Sigmoid colon (tissue), 4 donors: ENCODE measurements at regions not wholly inside any gene's neighbourhood (a gene's known extent, or its start where the extent isn't known, plus 50 kb on each side); places are given as distances from the start of the nearest gene placed in this dataset.

Source experiments
- CTCF ChIP-seq, 4 experiments: fragments of 450-650 bp in 3 of 4; fragments of 200-600 bp in 1 of 4; IDR thresholded peaks; one replicate each; pipeline ENCODE4 v1.5.1; 2016 to 2019; ENCODE audit warnings: antibody characterized with exemption in 4 of 4, mild to moderate bottlenecking in 3 of 4, moderate library complexity in 2 of 4
- POLR2AphosphoS5 ChIP-seq, 4 donors: sonication (generic); formaldehyde crosslinking; IDR thresholded peaks; one replicate each; pipeline ENCODE4 v1.6.1; 2017; ENCODE audit warnings: antibody characterized with exemption in 4 of 4

GRCh38 chr4:54879576-54879975, 221.8 kb downstream of the KIT start:
- TF ChIP-seq CTCF (IDR thresholded peaks at IDR 0.05) = no peak
- TF ChIP-seq POLR2AphosphoS5 (IDR thresholded peaks at IDR 0.05) = no peak
